ENCODE measurements at regions not wholly inside any gene's neighbourhood (a gene's known extent, or its start where the extent isn't known, plus 50 kb on each side); places are given as distances from the start of the nearest gene placed in this dataset.

- H3K9me3 ChIP-seq (ENCODE audit: insufficient read depth, low read length), result peaks cover 4% of the 10 kb centered on the region; the same call in 1 of the 2 replicates
- H3K4me3 ChIP-seq (ENCODE audit: low read length), result no peak overlapping the region
- no peaks in the 10 kb centered on the region for H3K79me2 ChIP-seq (ENCODE audit: low read length)
- H3K9ac ChIP-seq (ENCODE audit: low read length), result no peak overlapping the region
- peaks cover 10% of the 10 kb centered on the region for H3K4me1 ChIP-seq (ENCODE audit: low read length)
- peaks cover 3% of the 10 kb centered on the region for H3K36me3 ChIP-seq (replicated peaks; ENCODE audit: low read depth, low read length)
- no peak overlapping the region for H2AFZ ChIP-seq (ENCODE audit: low read depth, low read length)
- TF ChIP-seq EZH2phosphoT487 (IDR thresholded peaks at IDR 0.05; ENCODE audit: low read depth) (no peak), CTCF (IDR thresholded peaks at IDR 0.05; ENCODE audit: low read depth, low read length) (no peak)
- no peaks in the 10 kb centered on the region for H4K20me1 ChIP-seq (ENCODE audit: insufficient read depth, low read length)
- no peak overlapping the region for H3K4me2 ChIP-seq (ENCODE audit: low read length)
- no peak overlapping the region for H3K27ac ChIP-seq (ENCODE audit: low read length)
- no peaks in the 10 kb centered on the region for H3K27me3 ChIP-seq (ENCODE audit: low read depth, low read length)
These were observed 1131.1 kb downstream of the PCDH9 start for GRCh38 chr13:66098931-66099628.

DNA sequence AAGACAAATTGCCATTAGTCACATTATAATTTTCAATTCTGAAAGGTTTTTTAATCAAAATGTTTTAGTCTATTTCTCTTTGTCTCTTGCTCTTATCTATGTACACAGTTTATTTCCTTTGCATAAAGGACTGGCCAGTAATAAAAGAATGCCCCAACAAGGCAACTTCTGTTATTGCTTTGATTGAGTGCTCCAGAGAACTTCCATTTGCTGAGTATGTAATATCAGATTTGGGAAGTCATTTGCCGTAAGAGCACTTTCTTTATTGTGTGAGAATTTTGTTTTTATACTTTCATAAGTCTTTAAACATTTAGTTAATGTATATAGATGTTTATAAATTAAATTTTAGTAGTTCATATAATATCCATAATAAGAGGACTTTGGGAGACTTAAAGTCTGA is 1140.4 kb downstream of the PCDH9 start:
- no peak overlapping the region for H2AFZ ChIP-seq (ENCODE audit: low read depth, low read length)
- no peaks in the 10 kb centered on the region for H3K4me1 ChIP-seq (ENCODE audit: low read length)
- no peaks in the 10 kb centered on the region for H4K20me1 ChIP-seq (ENCODE audit: insufficient read depth, low read length)
- H3K36me3 ChIP-seq (replicated peaks; ENCODE audit: low read depth, low read length), result peaks cover under 1% of the 10 kb centered on the region
- H3K79me2 ChIP-seq (ENCODE audit: low read length), result no peaks in the 10 kb centered on the region
- peaks cover 4% of the 10 kb centered on the region; the same call in 1 of the 2 replicates for H3K9me3 ChIP-seq (ENCODE audit: insufficient read depth, low read length)
- H3K9ac ChIP-seq (ENCODE audit: low read length), result no peak overlapping the region
- TF ChIP-seq CTCF (IDR thresholded peaks at IDR 0.05; ENCODE audit: low read depth, low read length), result no peak
- TF ChIP-seq EZH2phosphoT487 (IDR thresholded peaks at IDR 0.05; ENCODE audit: low read depth), result no peak
- no peak overlapping the region for H3K4me2 ChIP-seq (ENCODE audit: low read length)
- H3K27me3 ChIP-seq (ENCODE audit: low read depth, low read length), result no peaks in the 10 kb centered on the region
- no peak overlapping the region for H3K27ac ChIP-seq (ENCODE audit: low read length)
- H3K4me3 ChIP-seq (ENCODE audit: low read length), result no peak overlapping the region

GRCh38 chr13:66087269-66087710 is 1142.8 kb downstream of the PCDH9 start:
- Histone ChIP-seq H3K9me3 (ENCODE audit: insufficient read depth, low read length) (no peaks in the 10 kb centered on the region; the same call in 1 of the 2 replicates), H3K9ac (ENCODE audit: low read length) (no peak overlapping the region), H2AFZ (ENCODE audit: low read depth, low read length) (no peak overlapping the region), H3K79me2 (ENCODE audit: low read length) (no peaks in the 10 kb centered on the region), H4K20me1 (ENCODE audit: insufficient read depth, low read length) (no peaks in the 10 kb centered on the region), H3K4me1 (ENCODE audit: low read length) (no peaks in the 10 kb centered on the region), H3K36me3 (replicated peaks; ENCODE audit: low read depth, low read length) (no peaks in the 10 kb centered on the region), H3K27me3 (ENCODE audit: low read depth, low read length) (no peaks in the 10 kb centered on the region), H3K27ac (ENCODE audit: low read length) (no peak overlapping the region), H3K4me2 (ENCODE audit: low read length) (no peak overlapping the region), H3K4me3 (ENCODE audit: low read length) (no peak overlapping the region)
- no peak for TF ChIP-seq EZH2phosphoT487 (IDR thresholded peaks at IDR 0.05; ENCODE audit: low read depth)
- TF ChIP-seq CTCF (IDR thresholded peaks at IDR 0.05; ENCODE audit: low read depth, low read length), result no peak

GRCh38 chr13:66077132-66077689 is 1152.9 kb downstream of the PCDH9 start:
- H3K4me1 ChIP-seq (ENCODE audit: low read length), result peaks cover 12% of the 10 kb centered on the region
- H3K36me3 ChIP-seq (replicated peaks; ENCODE audit: low read depth, low read length), result peaks cover 6% of the 10 kb centered on the region
- H3K27me3 ChIP-seq (ENCODE audit: low read depth, low read length), result no peaks in the 10 kb centered on the region
- H3K27ac ChIP-seq (ENCODE audit: low read length), result no peak overlapping the region
- H3K4me3 ChIP-seq (ENCODE audit: low read length), result no peak overlapping the region
- H3K4me2 ChIP-seq (ENCODE audit: low read length), result no peak overlapping the region
- H4K20me1 ChIP-seq (ENCODE audit: insufficient read depth, low read length), result no peaks in the 10 kb centered on the region
- TF ChIP-seq EZH2phosphoT487 (IDR thresholded peaks at IDR 0.05; ENCODE audit: low read depth), result no peak
- no peak for TF ChIP-seq CTCF (IDR thresholded peaks at IDR 0.05; ENCODE audit: low read depth, low read length)
- H2AFZ ChIP-seq (ENCODE audit: low read depth, low read length), result no peak overlapping the region
- H3K9ac ChIP-seq (ENCODE audit: low read length), result no peak overlapping the region
- H3K79me2 ChIP-seq (ENCODE audit: low read length), result no peaks in the 10 kb centered on the region
- H3K9me3 ChIP-seq (ENCODE audit: insufficient read depth, low read length), result no peaks in the 10 kb centered on the region
